ENCODE measurements at regions not wholly inside any gene's neighbourhood (a gene's known extent, or its start where the extent isn't known, plus 50 kb on each side); places are given as distances from the start of the nearest gene placed in this dataset.

DNA sequence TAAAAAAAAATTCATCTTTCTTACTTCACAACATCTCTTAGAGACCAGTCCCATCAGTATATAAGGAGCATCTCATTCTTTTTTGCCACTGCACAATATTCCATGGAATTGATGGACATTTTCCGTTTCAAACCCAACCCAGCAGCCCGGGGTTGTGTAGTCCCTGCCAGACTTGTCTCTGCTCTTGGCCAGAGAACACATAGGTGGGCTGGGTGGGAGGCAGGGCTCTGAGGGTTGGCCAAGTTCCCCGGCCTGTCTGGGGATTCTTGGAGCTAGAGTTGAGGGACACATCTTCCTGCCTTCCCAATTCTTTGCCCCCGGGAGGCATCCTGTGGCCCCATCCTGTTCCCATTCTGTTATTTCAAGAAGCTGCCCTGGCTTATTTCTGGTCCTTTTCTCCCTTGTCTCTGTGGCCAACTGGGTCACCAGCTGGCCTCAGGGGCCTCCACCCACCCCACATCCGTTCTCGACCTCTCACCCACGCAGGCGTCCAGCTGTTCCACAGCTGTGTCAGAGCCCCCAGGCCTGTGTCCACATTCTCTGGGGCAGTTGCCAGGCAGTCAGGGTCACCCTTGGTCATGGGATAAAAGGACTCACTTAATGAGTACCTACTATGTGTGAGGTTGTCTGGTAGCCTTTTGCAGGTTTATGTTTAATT is 52.0 kb upstream of the CCDC63 start:
- Mint-ChIP-seq H3K27ac (no peak overlapping the region), H3K36me3 (no peaks in the 10 kb centered on the region), H3K9me3 (peaks cover 0 to under 1% of the 10 kb centered on the region in 2 donors)
- DNase-seq (ENCODE audit: low spot score in 2 of 2) (no peak), ATAC-seq (no peak)

DNA sequence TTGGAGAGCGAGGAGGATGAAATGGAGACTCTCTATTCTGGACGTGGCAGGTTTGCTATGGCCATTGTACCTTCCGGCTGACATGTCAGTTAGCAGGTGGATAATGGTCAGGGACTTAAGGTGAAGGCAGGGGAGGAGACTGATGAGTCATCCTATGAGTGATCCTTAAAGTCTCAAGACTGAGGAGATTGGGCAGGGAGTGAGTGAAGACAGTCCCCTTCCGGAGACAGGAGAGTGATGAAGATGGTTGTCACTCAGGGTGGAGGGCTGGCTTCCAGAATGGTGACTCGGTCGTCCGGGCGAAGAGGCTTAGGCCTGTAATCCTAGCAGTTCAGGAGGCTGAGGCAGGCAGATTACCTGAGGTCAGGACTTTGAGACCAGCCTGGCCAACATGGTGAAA is 49.8 kb upstream of the CCDC63 start:
- H3K36me3 Mint-ChIP-seq = peaks cover 0 to 5% of the 10 kb centered on the region in 2 donors
- peaks cover 5 to 9% of the 10 kb centered on the region in 2 donors for H3K9me3 Mint-ChIP-seq
- ATAC-seq = peak in 1 of 2 donors; percentile 33
- DNase-seq (ENCODE audit: low spot score in 2 of 2) = no peak
- H3K27ac Mint-ChIP-seq = no peak overlapping the region

Data from activated naive CD4-positive, alpha-beta T cell treated with anti-CD3 and anti-CD28 coated beads, Interleukin-2, amount 50 U/mL, for 72 hours (primary cell).